Fibroblast of the aortic adventitia (primary cell): ENCODE measurements at regions not wholly inside any gene's neighbourhood (a gene's known extent, or its start where the extent isn't known, plus 50 kb on each side); places are given as distances from the start of the nearest gene placed in this dataset.

Experiments
- DNase-seq: peaks from one replicate; pipeline ENCODE4 v3.0.0-alpha.2; 2010; ENCODE audit warnings: low read depth
- H3K4me3 ChIP-seq: 2 replicates; pipeline ENCODE4 v1.5.1; 2011; ENCODE audit warnings: low read depth, mild to moderate bottlenecking, control low read depth, low read length, moderate library complexity
- TF ChIP-seq, protein P1 (sequence below): IDR thresholded peaks from 2 replicates; pipeline ENCODE4 v1.5.1; 2011; ENCODE audit warnings: mild to moderate bottlenecking, low read length, control low read depth, inconsistent platforms; ENCODE audit not compliant: insufficient read depth

DNA sequence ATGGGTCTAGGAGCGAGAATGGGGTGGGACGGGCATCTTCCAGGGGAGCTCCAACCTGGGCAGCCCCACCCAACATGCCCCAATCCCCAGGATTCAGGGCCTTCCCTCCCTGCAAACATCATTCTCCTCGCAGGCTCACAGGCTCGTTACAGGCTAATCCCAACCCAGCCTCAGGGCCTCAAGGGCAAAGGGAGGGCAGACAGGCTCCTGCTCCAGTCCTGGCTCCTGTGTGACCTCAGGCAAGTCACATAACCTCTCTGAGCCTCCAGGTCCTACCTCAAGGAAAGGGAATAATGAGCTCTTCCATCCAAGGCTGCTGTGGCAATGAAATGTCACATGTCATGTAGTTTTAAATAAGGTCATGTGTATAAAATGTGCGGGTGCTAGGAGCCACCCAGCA is 186.5 kb upstream of the TNRC6C start:
- DNase-seq, result no peak
- H3K4me3 ChIP-seq, result no peak overlapping the region
- TF ChIP-seq, protein P1, sequence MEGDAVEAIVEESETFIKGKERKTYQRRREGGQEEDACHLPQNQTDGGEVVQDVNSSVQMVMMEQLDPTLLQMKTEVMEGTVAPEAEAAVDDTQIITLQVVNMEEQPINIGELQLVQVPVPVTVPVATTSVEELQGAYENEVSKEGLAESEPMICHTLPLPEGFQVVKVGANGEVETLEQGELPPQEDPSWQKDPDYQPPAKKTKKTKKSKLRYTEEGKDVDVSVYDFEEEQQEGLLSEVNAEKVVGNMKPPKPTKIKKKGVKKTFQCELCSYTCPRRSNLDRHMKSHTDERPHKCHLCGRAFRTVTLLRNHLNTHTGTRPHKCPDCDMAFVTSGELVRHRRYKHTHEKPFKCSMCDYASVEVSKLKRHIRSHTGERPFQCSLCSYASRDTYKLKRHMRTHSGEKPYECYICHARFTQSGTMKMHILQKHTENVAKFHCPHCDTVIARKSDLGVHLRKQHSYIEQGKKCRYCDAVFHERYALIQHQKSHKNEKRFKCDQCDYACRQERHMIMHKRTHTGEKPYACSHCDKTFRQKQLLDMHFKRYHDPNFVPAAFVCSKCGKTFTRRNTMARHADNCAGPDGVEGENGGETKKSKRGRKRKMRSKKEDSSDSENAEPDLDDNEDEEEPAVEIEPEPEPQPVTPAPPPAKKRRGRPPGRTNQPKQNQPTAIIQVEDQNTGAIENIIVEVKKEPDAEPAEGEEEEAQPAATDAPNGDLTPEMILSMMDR, result no peak

DNA sequence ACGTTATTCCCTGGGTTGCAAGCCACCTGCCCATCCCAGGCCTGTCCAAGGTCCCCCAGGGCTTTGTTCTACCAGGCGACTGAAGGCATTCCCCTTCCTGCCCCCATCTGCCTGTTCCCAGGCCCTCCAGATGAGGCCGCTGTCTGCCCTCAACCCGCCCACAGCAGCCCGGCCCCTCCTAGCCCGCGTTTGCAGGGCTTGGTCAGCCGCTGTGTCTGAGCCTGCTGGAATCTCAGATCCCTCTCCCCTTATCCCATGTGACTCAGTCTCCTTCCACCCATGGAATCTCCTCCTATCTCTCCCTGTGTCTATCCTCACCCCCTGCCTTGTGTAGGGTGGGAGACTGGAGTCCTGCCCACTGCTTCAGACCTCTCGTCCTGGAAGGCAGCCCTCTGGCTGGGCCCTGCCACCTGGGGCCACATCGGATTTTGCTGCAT is 186.0 kb upstream of the TNRC6C start:
- TF ChIP-seq, protein P1, result peak; percentile 62
- H3K4me3 ChIP-seq, result no peak overlapping the region
- DNase-seq, result peak; percentile 50

DNA sequence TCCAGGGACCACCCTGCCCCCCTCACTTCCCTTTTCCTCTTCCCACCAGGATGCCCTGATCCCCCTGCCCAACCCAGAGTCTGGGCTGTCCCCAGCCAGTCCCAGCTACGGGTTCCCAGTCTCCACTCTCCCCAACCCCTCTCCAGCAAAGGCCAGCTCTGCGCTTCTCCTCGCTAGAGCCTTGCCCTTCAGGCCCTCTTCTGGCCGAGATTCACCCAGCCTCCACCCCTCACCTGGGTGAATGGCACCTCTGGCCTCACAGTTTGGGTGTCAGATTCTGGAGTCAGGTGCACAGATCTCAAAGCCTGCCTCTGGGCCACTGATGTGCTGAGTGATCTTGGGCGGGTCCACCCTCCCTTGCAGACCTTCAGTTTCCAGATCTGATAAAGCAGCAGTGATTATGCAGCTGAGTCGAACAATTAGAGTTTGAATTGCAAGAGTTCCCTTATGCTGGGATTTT is 185.6 kb upstream of the TNRC6C start:
- H3K4me3 ChIP-seq, result no peak overlapping the region
- DNase-seq, result peak; percentile 20
- TF ChIP-seq, protein P1, result no peak

DNA sequence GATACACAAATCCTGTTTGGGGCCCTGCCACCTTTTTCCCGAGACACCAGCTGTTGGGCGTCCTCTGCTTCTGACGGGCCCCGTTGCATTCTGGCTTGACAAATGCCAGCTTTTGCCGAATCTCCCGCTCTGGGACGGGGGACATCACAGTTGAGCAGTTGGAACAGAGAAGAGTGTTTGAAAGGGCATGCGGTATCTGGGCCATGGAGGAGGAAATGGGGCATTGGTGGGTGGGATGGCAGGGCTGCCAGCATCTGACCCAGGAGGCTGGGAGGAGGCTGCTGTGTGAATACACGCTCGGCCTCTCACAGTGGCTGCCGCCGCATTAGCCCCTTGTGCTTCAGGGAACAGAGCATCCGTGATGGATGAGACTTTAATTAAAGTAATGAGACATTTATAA is 184.3 kb upstream of the TNRC6C start:
- H3K4me3 ChIP-seq, result no peak overlapping the region
- TF ChIP-seq, protein P1, result no peak
- no peak for DNase-seq

DNA sequence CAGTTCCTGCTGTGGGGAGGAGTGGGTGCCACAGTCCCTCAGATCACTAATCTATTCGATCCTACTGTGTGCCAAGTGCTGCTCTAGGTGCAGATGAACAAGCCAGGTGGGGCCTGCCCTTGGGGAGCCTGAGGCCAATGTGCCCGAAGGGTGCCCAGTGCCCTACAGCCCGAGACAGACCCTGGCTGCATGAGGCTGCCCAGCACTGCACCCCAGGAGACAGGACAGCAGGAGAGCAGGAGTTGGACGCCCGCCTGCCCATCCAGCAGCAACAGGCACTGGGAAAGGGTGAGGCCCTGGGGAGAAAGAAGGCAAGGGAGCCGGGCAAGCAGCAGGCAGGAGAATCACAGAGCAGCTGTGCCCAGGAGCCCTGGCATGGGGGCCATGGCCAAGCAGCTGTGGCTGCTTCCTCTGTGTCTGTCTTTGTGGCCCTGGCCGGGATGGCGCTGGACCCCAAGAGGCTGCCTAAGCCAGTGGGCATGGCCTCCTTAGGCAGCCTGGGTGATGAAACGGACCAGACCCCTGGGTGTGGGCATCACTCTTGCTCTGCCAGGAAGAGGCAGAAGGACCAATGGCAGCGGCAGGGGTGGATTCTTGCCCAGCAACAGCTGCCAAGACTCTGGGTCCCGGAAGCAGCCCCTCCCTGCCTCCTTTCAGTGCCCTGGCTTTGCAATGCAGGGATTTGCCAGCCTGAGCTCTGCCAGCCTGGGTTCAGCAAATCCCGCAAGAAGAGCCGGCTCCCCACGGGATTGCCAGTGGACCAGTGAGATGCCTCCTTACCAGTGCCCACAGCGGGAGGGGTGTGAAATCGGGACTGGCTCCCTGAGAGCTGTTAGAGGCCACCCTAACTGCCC is 179.6 kb upstream of the TNRC6C start:
- TF ChIP-seq, protein P1, result no peak
- DNase-seq, result no peak
- no peak overlapping the region for H3K4me3 ChIP-seq

DNA sequence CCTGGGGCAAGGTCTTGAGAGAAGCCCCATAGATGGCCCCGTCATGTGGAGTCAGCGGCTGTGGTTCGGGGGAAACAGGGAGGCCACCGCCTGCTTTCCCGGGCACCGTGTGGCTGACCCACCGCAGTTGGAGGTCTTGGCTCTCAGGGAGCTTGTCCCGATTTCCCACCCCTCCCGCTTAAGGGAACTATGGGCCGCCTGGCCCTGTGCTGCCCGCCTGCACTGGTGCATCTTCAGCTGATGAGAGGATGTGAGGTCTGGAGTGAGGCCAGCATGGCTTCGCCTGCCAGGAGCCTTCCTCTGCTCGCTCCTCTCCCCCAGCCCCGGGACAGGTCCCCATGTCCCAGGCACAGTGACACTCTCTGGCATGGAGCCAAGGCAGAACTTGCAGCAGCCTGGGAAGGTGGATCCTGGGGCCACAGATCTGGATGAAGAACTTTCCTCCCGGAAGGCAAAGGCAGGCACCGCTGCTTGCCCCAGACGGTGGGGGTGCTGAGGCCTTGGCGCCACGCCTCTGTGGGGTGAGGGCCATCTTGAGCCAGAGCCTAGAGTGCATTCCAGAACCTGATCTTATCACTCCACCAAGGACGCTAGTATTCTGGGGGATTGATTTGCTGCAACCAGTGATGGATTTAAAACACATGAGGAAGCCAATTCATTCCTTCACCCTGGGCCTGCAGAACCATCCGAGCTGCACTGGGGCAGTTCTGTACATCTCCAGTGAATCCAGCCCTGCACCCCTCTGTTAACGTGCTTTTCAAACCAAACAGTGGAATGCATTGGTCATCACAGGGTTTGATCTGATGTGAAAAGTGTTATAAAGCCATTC is 178.6 kb upstream of the TNRC6C start:
- peak; percentile 21 for DNase-seq
- no peak overlapping the region for H3K4me3 ChIP-seq
- TF ChIP-seq, protein P1, result no peak
